ENCODE measurements at regions not wholly inside any gene's neighbourhood (a gene's known extent, or its start where the extent isn't known, plus 50 kb on each side); places are given as distances from the start of the nearest gene placed in this dataset.
"Not testable (repeated sequence)": the region's sequence is repeated elsewhere in the genome, so short reads cannot be mapped to it uniquely, and the experiment has no call there.

DNA sequence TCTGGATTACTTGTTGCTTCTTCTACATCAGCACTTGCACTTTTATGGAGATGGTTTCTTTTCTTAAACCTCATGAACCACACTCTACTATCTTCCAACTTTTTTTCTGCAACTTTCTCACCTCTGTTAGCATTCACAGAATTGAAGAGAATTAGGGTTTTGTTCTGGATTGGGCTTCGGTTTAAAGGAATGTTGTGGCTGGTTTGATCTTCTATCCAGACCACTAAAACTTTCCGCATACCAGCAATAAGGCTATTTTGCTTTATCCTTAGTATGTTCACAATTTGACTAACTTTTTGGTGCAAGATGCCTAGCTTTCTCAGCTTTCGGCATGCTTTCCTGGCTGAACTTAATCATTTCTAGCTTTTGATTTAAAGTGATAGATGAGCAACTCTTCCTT is 666.7 kb upstream of the MIR17HG start:
- DNase-seq, result no peak

DNA sequence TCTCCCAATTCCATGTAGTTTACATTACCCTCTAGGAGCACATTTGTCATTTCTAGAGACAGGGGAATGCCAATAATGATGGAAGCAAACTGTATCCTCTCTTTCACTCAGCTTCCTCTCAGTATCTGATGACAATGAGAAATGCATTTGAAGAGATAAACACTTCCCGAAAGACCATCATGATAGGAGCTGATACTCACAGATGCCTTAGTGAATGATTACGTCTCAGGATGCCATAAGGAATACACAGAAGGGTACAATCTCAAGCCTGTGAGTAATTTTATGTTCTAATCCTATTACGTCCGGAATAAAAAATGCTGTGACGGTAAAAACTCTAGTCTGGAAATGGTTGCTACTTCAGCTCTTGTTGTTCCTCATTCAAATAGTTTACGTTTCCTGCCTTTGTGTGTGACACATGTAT is 663.8 kb upstream of the MIR17HG start:
- no peak for DNase-seq

DNA sequence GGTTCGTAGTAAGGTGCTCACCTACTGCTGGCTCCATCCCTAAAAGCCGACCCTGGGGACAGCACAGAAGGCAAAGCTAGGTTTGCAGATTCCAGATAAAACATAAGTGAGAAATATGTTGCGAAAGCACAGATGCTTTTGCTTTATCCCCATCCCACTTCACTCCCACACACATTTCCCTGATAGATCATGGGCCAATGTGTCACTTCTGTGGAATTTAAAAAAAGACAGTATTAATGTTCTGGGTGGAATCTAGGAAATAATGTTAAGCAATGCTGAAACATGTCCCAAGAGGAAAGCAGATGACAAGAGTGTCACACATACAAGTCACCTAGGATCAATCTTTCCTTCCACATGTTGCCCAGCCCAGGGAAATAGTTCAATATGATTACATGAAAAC is 661.0 kb upstream of the MIR17HG start:
- DNase-seq, result no peak

DNA sequence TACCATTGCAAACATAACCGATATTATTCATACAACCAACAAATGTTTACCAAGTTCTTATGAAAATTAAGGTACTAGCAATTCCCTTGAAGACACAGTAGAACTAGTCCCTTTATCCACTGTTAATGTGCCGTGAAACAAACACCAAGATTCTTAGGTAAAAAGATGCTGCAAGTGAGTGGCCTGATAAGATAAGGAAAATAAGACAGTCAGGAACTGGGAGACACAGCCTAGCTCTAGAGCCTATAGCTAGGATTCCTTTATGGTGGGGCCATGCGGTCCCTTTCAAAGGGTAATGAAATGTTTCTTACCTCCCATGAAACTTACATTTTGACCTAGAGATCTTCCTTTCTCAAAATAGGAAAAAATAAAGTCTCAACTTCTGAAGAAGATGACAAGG is 658.4 kb upstream of the MIR17HG start:
- DNase-seq, result no peak

DNA sequence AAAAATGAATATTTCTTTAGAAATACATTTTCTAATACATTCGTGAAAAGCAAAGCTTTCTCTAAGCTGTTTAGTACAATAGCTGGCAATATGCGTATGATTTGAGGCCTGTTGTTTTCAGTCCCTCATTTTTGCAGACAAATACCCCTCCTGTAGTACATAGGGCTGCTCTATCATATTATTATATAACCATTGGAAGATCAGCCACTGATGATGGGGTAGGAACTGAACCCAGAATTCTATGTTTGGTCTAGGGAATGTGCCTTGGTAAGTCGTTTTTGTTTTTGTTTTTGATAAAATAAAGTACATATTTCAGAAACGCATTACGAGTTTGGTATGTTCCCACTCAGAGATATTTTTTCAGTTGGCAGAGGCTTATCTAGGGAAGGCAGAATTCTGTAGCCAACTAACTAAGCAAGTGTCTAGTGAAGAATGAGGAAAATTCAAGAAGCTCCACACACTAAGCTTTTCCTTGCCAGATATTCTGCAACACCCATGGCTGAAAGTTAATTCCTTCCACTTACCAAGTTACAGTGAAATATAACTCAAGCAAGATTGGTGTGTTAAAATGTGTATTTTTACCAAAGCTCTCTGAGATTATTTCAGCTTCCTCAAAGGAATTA is 656.9 kb upstream of the MIR17HG start:
- no peak for DNase-seq

DNA sequence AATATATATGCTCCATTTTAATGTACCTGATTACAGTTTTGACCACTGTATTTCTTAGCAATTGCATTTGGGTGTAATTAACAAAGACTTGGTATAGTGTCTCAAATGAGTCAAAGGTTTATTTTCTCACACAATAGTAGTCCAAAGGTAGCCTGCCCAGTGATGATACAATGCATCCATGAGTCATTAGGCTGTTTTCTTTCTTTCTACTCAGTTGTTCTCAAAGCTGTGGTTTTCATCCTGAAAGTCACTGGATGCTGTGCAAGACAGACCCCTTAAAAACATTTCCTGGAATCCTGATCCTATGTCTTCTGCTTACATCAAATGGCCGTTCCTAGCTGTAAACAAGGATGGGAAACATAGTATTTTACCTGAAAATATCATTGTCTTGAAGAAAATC is 651.2 kb upstream of the MIR17HG start:
- DNase-seq, result no peak

DNA sequence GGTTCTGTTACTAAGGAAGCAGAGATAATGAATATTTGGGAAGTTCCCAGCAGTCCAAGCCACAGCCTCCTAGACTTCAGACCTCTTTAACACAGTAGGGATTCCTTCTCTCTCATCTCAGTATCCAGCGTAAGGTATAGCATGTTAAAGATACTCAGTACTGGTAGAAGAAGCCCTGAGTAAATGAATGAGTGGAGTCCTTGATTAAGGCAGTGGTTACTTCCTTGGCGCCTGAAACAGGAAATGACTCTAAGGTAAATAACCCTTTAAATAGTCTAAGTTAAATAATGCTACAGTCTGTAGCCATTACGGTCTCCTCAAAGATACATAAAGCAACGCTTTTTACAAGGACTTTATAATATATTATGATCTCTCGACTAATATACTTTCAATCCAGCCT is 650.8 kb upstream of the MIR17HG start:
- DNase-seq, result no peak

DNA sequence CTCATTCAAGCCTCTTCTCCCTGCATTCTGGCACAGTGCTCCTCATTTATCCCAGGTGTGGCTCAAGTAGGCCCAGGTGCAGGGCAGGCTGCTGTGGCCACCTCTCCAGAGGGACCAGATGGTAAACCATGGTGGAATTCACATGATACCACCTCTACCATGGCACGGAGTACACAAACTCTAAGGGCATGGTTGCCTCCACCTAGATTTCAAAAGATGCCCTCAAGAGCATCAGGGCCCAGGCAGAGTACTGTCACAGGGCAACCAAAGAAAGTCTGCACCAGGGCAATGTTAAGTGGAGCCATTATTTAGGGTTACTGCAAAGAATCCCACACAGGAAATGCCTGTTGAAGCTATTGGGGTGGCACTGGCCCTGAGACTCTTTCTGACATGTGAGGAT is 647.1 kb upstream of the MIR17HG start:
- no peak for DNase-seq

DNA sequence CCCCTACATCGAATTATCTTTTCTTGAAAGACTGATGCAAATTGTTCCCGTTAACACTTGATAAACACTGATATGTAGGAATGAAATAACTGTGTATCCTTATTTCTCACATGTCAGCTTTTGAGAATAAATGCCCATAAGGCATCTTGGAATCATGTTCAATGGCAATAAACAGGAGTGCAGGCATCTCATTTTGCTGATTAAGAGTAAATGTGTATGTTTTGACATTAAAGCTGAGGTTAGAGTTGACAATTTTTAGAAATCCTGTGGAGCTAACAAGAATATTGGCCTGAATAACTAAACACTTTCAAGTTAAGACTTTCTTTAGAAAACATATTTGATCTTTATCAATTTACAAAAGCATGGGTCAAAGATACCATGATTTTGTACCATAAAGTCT is 646.2 kb upstream of the MIR17HG start:
- DNase-seq, result no peak

DNA sequence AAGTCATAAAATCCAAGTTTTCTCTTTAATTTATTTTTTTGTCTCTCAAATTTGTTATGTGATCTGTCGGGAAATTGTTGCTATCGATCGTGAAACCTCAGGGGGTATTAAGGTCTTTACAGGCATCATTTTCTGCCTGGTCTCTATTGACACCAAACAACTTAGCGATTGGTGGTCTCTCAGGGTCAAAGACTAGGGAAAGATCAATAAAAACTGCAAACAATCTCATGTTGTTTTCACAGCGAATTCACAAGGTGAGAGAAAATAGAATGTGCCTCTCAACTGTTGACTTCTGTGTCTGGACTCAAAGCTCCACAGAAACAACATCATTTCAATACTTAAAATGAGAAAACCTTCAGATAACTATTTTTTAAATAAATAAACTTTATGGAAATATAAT is 645.4 kb upstream of the MIR17HG start:
- DNase-seq, result no peak

DNA sequence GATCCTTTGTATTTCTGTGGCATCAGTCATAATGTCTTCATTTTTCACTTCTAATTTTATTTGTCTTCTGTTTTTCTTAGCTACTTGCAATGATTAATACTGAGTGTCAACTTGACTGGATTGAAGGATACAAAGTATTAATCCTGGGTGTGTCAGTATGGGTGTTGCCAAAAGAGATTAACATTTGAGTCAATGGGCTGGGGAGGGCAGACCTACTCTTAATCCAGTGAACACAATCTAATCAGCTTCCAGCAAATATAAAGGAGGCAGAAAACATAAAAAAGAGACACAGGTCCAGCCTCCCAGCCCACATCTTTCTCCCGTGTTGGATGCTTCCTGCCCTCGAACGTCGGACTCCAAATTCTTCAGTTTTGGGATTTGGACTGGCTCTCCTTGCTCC is 640.9 kb upstream of the MIR17HG start:
- DNase-seq, result no peak

DNA sequence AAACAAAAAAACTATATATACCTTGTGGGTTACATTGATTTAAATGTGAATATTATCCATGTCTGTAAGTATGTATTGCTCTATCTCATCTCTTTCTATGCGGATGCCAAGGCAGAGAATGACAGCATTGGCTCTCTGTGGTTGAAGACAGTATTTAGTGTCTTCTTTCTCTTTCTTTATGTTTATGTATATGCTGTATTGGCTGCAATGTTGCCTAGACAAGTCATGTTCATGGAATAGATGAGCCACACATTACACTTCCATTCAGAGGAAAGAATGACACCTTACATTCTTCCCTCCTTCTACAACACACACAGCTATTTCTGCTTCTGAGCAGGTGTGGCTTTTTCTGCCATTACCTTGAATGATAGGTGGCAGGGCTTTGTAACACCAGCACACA is 639.4 kb upstream of the MIR17HG start:
- no peak for DNase-seq

DNA sequence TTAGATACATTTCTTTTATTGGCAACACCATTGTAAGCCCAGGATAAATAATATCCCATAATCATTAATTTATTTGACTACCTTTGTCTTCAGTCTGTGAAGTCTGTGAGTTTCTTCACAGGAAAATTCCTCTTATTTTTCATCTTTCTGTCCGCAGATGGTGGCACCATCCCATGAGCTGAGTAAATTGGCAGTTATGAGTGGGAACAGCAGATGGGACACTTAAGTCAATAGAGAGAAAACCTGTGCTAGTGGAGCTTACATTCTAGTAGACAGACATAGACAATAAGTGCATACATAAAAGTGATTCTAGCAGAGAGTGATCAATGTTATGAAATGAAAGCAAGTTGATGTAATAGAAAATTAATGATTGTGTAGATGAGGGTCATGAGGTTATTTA is 638.2 kb upstream of the MIR17HG start:
- DNase-seq, result no peak

DNA sequence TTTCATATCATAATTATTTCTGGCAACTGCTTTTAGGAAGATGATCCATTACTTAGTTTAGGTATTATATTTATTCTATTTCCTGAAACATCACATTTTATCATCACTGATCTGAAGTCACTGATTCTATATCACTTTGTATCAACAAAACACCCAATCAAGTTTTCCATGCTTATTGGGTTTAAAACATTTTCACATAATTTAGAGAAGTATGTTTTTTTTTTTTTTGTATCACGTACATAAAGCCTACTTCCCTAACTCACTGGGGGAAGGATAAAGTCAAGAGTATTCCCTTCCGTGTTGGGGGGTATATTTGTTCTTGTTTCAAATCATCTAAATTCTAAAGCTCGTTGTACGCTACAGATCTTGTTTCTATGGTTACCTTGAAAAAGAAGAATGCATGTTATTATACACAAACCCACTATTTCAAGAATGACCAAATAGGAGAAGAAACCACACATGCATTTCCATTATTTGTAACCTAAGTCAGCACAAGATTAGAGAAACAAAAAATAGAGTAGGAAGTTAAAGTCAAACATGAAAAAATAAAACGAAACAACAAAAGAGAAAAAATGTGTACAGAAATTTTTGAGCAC is 637.2 kb upstream of the MIR17HG start:
- no peak for DNase-seq

DNA sequence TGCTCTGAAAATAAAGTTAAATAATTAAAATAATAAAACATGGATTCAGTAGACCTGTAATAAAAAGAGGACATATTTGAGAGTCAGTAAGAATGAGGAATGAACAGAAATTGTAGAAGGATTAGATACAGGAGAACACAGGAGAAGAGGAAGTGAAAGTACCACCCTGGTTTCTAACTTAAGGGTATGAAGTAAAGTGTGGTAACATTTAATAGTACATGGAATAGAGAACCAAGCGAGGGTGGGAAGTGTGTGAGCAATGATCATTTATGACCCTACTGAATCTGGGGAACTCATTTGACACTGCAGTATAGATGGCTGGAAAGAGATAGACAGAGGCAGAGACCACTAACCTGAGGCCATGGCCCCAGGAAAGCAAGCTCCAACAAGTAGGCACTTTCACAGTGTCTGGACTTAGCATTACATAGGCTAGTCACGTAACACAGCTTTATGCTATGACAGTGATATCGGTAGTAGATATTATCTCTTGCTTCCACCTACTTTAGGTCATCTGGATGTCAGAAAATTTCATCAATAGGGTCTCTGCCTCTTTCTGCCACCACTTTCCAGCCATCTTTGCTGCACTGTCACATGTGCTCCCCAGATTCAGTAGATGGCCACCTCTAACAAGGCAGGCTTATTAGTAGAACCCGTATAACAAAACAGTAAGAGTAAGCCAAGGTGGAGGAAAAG is 633.9 kb upstream of the MIR17HG start:
- no peak for DNase-seq

DNA sequence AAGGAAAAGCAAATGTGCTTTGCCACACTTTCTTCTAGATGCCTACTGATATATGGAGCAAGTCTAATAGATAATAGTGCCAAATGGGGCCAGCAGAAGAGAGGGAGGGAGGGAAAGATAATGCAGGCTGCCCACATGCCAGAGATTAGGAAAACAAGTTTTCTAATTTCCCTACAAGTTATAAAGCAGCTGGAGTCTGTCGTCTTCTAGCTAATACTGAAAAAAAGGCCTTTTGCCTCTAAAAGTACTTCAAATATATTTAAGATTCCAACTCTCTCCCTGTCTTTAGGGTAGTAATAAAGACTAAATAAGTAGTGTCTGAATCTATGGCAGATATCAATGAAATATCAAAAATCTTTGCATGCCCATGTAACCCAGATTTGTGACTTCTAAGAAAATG is 632.0 kb upstream of the MIR17HG start:
- DNase-seq, result no peak

DNA sequence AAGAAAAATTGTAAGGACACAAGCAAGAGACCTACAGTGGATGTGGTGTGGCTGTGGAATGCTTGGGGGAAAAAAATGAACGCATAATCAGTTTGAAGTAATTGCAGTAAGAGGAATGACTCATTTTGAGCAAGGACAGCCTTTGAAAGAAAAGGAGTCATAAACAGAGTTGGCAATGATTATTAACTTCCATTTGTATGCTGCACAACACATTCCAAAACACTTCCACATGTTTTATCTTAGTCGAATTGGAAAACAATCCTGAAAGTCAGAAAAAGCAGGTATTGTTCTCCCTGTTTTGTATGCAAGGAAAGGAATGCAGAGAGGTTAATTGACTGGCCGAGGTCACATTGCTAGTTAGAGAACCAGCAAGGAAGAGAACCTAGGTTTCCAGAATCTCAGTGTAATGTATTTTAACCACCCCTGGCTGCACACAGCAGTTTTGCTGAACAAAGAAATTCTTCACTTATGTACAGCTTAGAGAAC is 630.0 kb upstream of the MIR17HG start:
- DNase-seq, result no peak

DNA sequence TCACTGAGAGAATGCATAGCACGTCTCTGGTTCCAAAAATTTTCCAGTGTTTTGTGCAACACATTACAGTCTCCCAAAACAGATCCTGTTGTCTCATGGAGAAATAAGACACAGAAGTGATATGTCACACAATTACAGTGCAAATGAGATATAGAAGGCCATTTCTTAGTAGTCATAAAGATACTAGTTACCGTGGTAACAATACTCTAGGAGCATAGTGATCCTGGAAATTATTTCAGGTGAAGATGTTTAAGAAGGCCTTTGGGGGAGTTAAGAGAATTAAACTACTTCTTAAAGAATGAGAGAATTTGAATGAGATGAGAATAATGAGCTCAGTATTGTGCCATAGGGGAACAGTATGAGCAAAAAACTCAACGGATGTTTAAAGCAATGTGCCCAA is 628.0 kb upstream of the MIR17HG start:
- no peak for DNase-seq

DNA sequence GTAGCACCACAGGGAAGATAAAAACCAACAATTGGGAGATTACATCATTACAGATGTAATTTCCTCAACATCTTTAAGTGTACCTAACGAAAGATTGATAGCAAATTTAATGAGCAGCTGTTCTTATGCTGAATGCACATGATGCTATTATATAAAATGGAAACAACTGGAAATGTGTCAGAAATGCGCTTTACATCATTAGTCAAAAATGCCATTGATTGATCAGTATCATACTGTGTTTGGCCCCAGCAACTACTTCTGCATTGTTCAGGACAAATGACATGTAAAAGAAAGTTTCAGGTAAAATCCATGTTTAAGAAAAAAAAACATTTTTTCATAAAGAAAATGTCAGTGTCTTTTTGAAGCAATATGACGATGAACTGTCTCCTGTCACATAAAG is 625.5 kb upstream of the MIR17HG start:
- no peak for DNase-seq

DNA sequence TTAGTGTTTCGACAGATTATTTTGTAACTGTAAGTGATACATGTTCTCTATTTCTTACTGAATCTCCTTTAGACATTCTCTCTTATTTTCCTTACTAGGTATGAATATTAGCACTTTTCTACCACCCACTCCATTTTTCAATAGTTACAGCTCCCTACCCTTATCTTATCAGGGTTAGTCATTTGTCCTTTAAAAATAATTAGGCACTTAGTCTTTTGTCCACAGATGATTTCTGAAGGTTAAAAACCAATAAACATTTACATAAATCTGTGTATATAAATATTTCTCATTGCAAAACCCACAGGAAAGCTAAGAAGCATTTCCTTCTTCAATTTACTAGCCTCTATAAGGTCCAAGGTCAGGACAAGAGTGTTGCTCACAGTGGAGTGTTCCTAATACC is 624.1 kb upstream of the MIR17HG start:
- no peak for DNase-seq

DNA sequence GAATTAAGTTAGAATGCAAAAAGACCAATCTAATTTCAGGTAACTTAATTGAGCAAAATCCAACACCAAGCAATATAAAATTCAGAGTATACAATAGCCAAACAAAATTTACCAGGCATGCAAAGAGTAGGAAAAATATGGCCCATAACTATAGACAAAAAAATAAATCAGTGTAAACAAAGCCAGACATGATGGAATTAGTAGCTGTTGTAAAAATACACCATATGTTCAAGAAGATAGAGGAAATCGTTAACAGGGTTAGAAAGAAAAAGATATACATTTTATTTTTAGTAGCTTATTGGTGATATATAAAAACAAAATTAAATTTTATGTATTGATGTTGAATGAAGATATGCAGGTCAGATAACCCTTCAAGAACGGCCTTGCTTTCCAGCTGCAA is 621.1 kb upstream of the MIR17HG start:
- no peak for DNase-seq

DNA sequence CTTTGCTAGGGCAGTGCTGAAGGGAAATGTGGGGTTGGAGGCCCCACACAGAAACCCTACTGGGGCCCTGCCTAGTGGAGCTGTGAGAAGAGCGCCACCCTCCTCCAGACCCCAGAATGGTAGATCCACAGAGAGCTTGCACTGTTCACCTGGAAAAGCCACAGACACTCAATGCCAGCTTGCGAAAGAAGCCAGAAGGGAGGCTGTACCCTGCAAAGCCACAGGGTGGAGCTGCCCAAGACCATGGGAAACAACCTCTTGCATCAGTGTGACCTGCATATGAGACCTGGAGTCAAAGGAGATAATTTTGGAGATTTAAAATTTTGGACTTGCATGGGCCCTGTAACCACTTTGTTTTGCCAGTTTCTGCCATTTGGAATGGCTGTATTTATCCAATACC is 615.4 kb upstream of the MIR17HG start:
- no peak for DNase-seq

DNA sequence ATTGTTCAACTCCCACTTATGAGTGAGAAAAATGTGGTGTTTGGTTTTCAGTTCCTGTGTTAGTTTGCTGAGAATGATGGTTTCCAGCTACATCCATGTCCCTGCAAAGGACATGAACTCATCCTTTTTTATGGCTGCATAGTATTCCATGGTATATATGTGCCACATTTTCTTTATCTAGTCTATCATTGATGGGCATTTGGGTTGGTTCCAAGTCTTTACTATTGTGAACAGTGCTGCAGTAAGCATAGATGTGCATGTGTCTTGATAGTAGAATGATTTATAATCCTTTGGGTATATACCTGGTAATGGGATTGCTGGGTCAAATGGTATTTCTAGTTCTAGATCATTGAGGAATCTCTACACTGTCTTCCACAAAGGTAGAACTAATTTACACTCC is 613.0 kb upstream of the MIR17HG start:
- DNase-seq, result not testable (repeated sequence)

DNA sequence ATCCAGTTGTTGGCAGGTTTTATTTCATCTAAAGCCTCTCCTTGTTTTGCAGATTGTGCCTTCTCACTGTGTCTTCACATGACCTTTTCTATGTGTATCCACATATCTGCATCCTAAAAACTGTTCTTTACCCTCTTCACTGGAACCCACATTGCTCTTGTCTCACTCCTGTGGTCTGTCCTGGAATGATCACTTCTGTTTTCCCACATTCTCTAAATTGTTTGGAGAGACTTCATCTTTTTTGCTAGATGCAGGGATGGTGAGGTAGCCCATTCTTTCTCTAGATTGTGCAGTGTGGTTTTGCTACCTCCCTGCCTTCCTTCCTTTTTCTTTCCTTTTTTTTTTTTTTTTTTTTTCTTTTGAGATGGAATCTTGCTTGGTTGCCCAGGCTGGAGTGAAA is 608.6 kb upstream of the MIR17HG start:
- DNase-seq, result no peak

DNA sequence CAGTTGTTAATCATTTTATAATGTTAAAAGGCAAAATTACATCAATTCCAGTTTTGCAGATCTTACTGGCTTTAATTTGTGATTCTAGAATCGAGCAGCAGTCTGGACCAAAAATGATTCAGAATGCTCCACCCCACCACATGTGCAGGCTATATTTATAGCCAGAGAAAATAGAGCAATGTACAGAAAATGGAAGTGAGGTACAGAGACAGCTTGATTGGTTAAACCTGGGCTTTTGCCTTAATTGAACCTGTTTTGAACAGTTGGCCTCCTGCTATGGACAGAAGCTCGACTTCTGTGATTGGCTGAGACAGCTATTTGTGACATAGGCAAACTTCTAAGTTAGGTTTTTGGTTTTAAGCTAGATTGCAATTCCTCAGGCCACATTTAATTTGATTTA is 607.4 kb upstream of the MIR17HG start:
- DNase-seq, result no peak
